ENCODE measurements at regions not wholly inside any gene's neighbourhood (a gene's known extent, or its start where the extent isn't known, plus 50 kb on each side); places are given as distances from the start of the nearest gene placed in this dataset.

GRCh38 chr6:43865086-43865485 lies 95.1 kb downstream of the VEGFA start:
- H3K36me3 ChIP-seq (replicated peaks; ENCODE audit: insufficient read depth, low read depth) = no peaks in the 10 kb centered on the region
- no peak for DNase-seq (ENCODE audit: low spot score)
- no peaks in the 10 kb centered on the region for H3K27me3 ChIP-seq
- no peaks in the 10 kb centered on the region for H3K9me3 ChIP-seq (ENCODE audit: low read depth)
- H4K20me1 ChIP-seq (ENCODE audit: insufficient read depth, poor library complexity, severe bottlenecking) = no peaks in the 10 kb centered on the region
- H2AFZ ChIP-seq = no peak overlapping the region
- no peak overlapping the region for H3K4me3 ChIP-seq
- 66% methylated on average over 4 of the region's 4 CpGs for WGBS (ENCODE audit: low lambda C conversion rate, missing lambda C conversion rate)
- no peaks in the 10 kb centered on the region for H3K9me2 ChIP-seq (replicated peaks; ENCODE audit: insufficient read depth)
- no peaks in the 10 kb centered on the region for H3K79me2 ChIP-seq
- no peak overlapping the region for H3K27ac ChIP-seq
- H3K4me1 ChIP-seq (ENCODE audit: insufficient read depth) = peaks cover 11% of the 10 kb centered on the region
- no peak overlapping the region for H3K4me2 ChIP-seq
- TF ChIP-seq EZH2 (IDR thresholded peaks at IDR 0.05; ENCODE audit: borderline replicate concordance) (no peak), CTCF (IDR thresholded peaks at IDR 0.05; ENCODE audit: poor library complexity) (no peak)

- no peak for TF ChIP-seq EZH2phosphoT487 (IDR thresholded peaks at IDR 0.05; ENCODE audit: low read depth, severe bottlenecking, unreplicated experiment)
- no peak for TF ChIP-seq CTCF (IDR thresholded peaks at IDR 0.05; ENCODE audit: poor library complexity)
- no peak for TF ChIP-seq EZH2 (IDR thresholded peaks at IDR 0.05; ENCODE audit: borderline replicate concordance)
- WGBS (ENCODE audit: low lambda C conversion rate, missing lambda C conversion rate) = 91% methylated on average over 2 of the region's 2 CpGs
These were observed 92.9 kb downstream of the VEGFA start for GRCh38 chr6:43862925-43863324.

GRCh38 chr6:43861212-43861894 lies 91.3 kb downstream of the VEGFA start:
- no peak overlapping the region for H3K4me3 ChIP-seq
- peaks cover 11% of the 10 kb centered on the region for H3K4me1 ChIP-seq (ENCODE audit: insufficient read depth)
- TF ChIP-seq CTCF (IDR thresholded peaks at IDR 0.05; ENCODE audit: poor library complexity) (no peak), EZH2 (IDR thresholded peaks at IDR 0.05; ENCODE audit: borderline replicate concordance) (no peak), EZH2phosphoT487 (IDR thresholded peaks at IDR 0.05; ENCODE audit: low read depth, severe bottlenecking, unreplicated experiment) (no peak)
- H3K4me2 ChIP-seq = no peak overlapping the region
- no peaks in the 10 kb centered on the region for H4K20me1 ChIP-seq (ENCODE audit: insufficient read depth, poor library complexity, severe bottlenecking)
- WGBS (ENCODE audit: low lambda C conversion rate, missing lambda C conversion rate) = 64% methylated on average over 14 of the region's 14 CpGs
- no peaks in the 10 kb centered on the region for H3K36me3 ChIP-seq (replicated peaks; ENCODE audit: insufficient read depth, low read depth)
- no peaks in the 10 kb centered on the region for H3K9me3 ChIP-seq (ENCODE audit: low read depth)
- no peaks in the 10 kb centered on the region for H3K9me2 ChIP-seq (replicated peaks; ENCODE audit: insufficient read depth)
- H3K79me2 ChIP-seq = no peaks in the 10 kb centered on the region
- no peaks in the 10 kb centered on the region for H3K27me3 ChIP-seq
- no peak overlapping the region for H3K27ac ChIP-seq
- no peak overlapping the region for H2AFZ ChIP-seq
- no peak for DNase-seq (ENCODE audit: low spot score)

More at GRCh38 chr6:43862925-43863324, 92.9 kb downstream of the VEGFA start:
- no peaks in the 10 kb centered on the region for H4K20me1 ChIP-seq (ENCODE audit: insufficient read depth, poor library complexity, severe bottlenecking)
- no peaks in the 10 kb centered on the region for H3K36me3 ChIP-seq (replicated peaks; ENCODE audit: insufficient read depth, low read depth)
- no peaks in the 10 kb centered on the region for H3K9me2 ChIP-seq (replicated peaks; ENCODE audit: insufficient read depth)
- peaks cover 11% of the 10 kb centered on the region for H3K4me1 ChIP-seq (ENCODE audit: insufficient read depth)
- no peak overlapping the region for H3K4me3 ChIP-seq
- no peak overlapping the region for H3K4me2 ChIP-seq
- H2AFZ ChIP-seq = no peak overlapping the region
- no peaks in the 10 kb centered on the region for H3K9me3 ChIP-seq (ENCODE audit: low read depth)
- H3K27me3 ChIP-seq = no peaks in the 10 kb centered on the region
- no peak overlapping the region for H3K27ac ChIP-seq
- no peaks in the 10 kb centered on the region for H3K79me2 ChIP-seq
- no peak for DNase-seq (ENCODE audit: low spot score)

Measured in hepatocyte (in vitro differentiated cells).